HEK293 (cell line): ENCODE measurements at regions not wholly inside any gene's neighbourhood (a gene's known extent, or its start where the extent isn't known, plus 50 kb on each side); places are given as distances from the start of the nearest gene placed in this dataset.

Experiments used
- GFI1B ChIP-seq: fragments of 450-650 bp; formaldehyde crosslinking; IDR thresholded peaks from 2 replicates; pipeline ENCODE4 v1.5.1; 2016; ENCODE audit warnings: missing biosample characterization, missing genetic modification characterization
- RBAK ChIP-seq: fragments of 450-650 bp; formaldehyde crosslinking; IDR thresholded peaks from 2 replicates; pipeline ENCODE4 v1.5.1; 2016; ENCODE audit warnings: missing biosample characterization, missing genetic modification characterization
- YY1 ChIP-seq: fragments of 450-650 bp; formaldehyde crosslinking; IDR thresholded peaks from 2 replicates; pipeline ENCODE4 v1.5.1; 2018; ENCODE audit warnings: missing biosample characterization, missing genetic modification characterization
- ZBTB8A ChIP-seq: fragments of 450-650 bp; formaldehyde crosslinking; IDR thresholded peaks from 2 replicates; pipeline ENCODE4 v1.5.1; 2016; ENCODE audit warnings: missing biosample characterization, missing genetic modification characterization
- ZNF133 ChIP-seq: fragments of 450-650 bp; formaldehyde crosslinking; IDR thresholded peaks from 2 replicates; pipeline ENCODE4 v1.5.1; 2016; ENCODE audit warnings: missing biosample characterization, missing genetic modification characterization
- ZNF423 ChIP-seq: fragments of 450-650 bp; formaldehyde crosslinking; IDR thresholded peaks from 2 replicates; pipeline ENCODE4 v1.5.1; 2016; ENCODE audit warnings: missing biosample characterization, missing genetic modification characterization
- ZNF549 ChIP-seq: fragments of 450-650 bp; IDR thresholded peaks from 2 replicates; pipeline ENCODE4 v1.5.1; 2018; ENCODE audit warnings: missing biosample characterization, missing genetic modification characterization, mild to moderate bottlenecking, inconsistent platforms, moderate library complexity
- ZNF629 ChIP-seq: fragments of 450-650 bp; formaldehyde crosslinking; IDR thresholded peaks from 2 replicates; pipeline ENCODE4 v1.5.1; 2017; ENCODE audit warnings: missing biosample characterization, missing genetic modification characterization
- ZNF660 ChIP-seq: fragments of 450-650 bp; IDR thresholded peaks from 2 replicates; pipeline ENCODE4 v1.5.1; 2018; ENCODE audit warnings: missing biosample characterization, mild to moderate bottlenecking, missing genetic modification characterization
- ZNF768 ChIP-seq: fragments of 450-650 bp; formaldehyde crosslinking; IDR thresholded peaks from 2 replicates; pipeline ENCODE4 v1.5.1; 2018; ENCODE audit warnings: missing biosample characterization, mild to moderate bottlenecking, missing genetic modification characterization
- TF ChIP-seq, protein P1 (sequence below): fragments of 450-650 bp; formaldehyde crosslinking; IDR thresholded peaks from 2 replicates; pipeline ENCODE4 v1.5.1; 2016; ENCODE audit warnings: missing biosample characterization, missing genetic modification characterization

DNA sequence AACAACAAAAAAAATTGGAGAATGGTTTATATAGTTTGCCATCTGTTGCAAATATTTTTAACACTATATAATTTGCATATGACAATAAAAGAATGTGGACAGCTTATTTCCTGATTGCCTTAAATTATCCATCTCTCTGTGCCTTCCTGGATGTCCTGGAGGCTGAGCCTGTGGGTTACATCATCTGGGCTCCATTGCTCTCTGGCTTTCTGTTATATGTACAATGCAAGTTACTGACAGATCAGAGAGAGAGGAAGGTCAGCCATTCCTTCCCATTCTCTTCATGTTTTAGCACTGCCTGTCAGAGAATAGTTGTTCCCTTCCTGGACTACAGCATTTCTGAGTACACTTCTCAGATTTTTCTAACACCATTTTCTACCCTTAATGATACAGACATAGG, 758.3 kb upstream of the PCDH20 start:
- TF ChIP-seq, protein P1, sequence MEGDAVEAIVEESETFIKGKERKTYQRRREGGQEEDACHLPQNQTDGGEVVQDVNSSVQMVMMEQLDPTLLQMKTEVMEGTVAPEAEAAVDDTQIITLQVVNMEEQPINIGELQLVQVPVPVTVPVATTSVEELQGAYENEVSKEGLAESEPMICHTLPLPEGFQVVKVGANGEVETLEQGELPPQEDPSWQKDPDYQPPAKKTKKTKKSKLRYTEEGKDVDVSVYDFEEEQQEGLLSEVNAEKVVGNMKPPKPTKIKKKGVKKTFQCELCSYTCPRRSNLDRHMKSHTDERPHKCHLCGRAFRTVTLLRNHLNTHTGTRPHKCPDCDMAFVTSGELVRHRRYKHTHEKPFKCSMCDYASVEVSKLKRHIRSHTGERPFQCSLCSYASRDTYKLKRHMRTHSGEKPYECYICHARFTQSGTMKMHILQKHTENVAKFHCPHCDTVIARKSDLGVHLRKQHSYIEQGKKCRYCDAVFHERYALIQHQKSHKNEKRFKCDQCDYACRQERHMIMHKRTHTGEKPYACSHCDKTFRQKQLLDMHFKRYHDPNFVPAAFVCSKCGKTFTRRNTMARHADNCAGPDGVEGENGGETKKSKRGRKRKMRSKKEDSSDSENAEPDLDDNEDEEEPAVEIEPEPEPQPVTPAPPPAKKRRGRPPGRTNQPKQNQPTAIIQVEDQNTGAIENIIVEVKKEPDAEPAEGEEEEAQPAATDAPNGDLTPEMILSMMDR = no peak
- TF ChIP-seq ZNF549 (tag by site-specific recombination) (no peak), YY1 (no peak), ZNF768 (tag by site-specific recombination) (no peak), ZNF423 (tag by site-specific recombination) (no peak), ZNF133 (no peak), ZNF629 (tag by site-specific recombination) (no peak), ZNF660 (tag by site-specific recombination) (no peak), GFI1B (tag by site-specific recombination) (no peak), ZBTB8A (tag by site-specific recombination) (no peak), RBAK (no peak)
